Gastrocnemius medialis (tissue), 4 donors: ENCODE measurements at regions not wholly inside any gene's neighbourhood (a gene's known extent, or its start where the extent isn't known, plus 50 kb on each side); places are given as distances from the start of the nearest gene placed in this dataset.
"Not testable (repeated sequence)": the region's sequence is repeated elsewhere in the genome, so short reads cannot be mapped to it uniquely, and the experiment has no call there.

ENCODE experiments used
- CTCF ChIP-seq, 5 experiments: fragments of 450-650 bp in 3 of 5; fragments of 200-600 bp in 2 of 5; sonication (generic) in 2 of 5; IDR thresholded peaks in 4 of 5; conservative IDR thresholded peaks in 1 of 5; 1 replicate in 4 of 5; 2 replicates in 1 of 5; pipeline ENCODE4 v1.5.1; 2016 to 2019; ENCODE audit warnings: antibody characterized with exemption in 5 of 5, mild to moderate bottlenecking in 3 of 5, moderate library complexity in 3 of 5
- POLR2A ChIP-seq, 2 donors: fragments of 450-650 bp; IDR thresholded peaks; one replicate each; pipeline ENCODE4 v1.6.1; 2017; ENCODE audit warnings: antibody characterized with exemption in 2 of 2, mild to moderate bottlenecking in 2 of 2, moderate library complexity in 2 of 2

GRCh38 chr17:27095821-27096220, 198.1 kb upstream of the WSB1 start:
- not testable (repeated sequence) for TF ChIP-seq CTCF (IDR thresholded peaks at IDR 0.05 in 4 of 5, conservative IDR thresholded peaks at IDR 0.05 in 1 of 5); POLR2A (IDR thresholded peaks at IDR 0.05)
